Hepatocyte (in vitro differentiated cells): ENCODE measurements at regions not wholly inside any gene's neighbourhood (a gene's known extent, or its start where the extent isn't known, plus 50 kb on each side); places are given as distances from the start of the nearest gene placed in this dataset.

Experiments
- EZH2 ChIP-seq: fragments of 200-600 bp; sonication (generic); IDR thresholded peaks from 2 replicates; pipeline ENCODE4 v1.6.1; 2016; ENCODE audit warnings: antibody characterized with exemption, mild to moderate bottlenecking, borderline replicate concordance
- EZH2phosphoT487 ChIP-seq: fragments of 200-600 bp; sonication (generic); IDR thresholded peaks from one replicate; pipeline ENCODE4 v1.6.1; 2018; ENCODE audit warnings: antibody characterized with exemption, mild to moderate bottlenecking, low read depth, moderate library complexity; ENCODE audit not compliant: unreplicated experiment, severe bottlenecking
- TF ChIP-seq, protein P1 (sequence below): fragments of 200-600 bp; sonication (generic); IDR thresholded peaks from 2 replicates; pipeline ENCODE4 v1.5.1; 2016; ENCODE audit warnings: antibody characterized with exemption, mild to moderate bottlenecking; ENCODE audit not compliant: poor library complexity

DNA sequence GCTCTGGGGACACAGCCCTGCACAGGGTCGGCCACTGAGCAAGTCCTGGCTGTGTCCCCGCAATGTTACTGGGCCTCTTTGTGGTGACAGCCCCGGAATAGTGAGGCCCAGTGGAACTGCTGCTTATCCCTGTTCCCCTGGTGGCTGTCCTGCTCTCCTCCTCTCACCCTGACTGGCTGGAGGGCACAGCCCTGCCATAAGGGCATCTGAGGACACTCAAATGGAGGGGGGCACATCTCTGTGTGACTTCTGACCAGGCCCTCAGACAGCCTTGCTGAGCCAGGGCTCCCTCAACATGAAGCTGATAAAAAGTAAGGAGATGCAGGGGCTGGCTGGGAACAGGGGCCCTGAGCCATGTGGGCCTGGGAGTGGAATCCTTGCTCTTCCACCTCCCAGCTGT is 127.4 kb upstream of the ATP2B2 start:
- TF ChIP-seq, protein P1, sequence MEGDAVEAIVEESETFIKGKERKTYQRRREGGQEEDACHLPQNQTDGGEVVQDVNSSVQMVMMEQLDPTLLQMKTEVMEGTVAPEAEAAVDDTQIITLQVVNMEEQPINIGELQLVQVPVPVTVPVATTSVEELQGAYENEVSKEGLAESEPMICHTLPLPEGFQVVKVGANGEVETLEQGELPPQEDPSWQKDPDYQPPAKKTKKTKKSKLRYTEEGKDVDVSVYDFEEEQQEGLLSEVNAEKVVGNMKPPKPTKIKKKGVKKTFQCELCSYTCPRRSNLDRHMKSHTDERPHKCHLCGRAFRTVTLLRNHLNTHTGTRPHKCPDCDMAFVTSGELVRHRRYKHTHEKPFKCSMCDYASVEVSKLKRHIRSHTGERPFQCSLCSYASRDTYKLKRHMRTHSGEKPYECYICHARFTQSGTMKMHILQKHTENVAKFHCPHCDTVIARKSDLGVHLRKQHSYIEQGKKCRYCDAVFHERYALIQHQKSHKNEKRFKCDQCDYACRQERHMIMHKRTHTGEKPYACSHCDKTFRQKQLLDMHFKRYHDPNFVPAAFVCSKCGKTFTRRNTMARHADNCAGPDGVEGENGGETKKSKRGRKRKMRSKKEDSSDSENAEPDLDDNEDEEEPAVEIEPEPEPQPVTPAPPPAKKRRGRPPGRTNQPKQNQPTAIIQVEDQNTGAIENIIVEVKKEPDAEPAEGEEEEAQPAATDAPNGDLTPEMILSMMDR, result no peak
- TF ChIP-seq EZH2 (no peak), EZH2phosphoT487 (no peak)
